GM18951 (cell line): ENCODE measurements at regions not wholly inside any gene's neighbourhood (a gene's known extent, or its start where the extent isn't known, plus 50 kb on each side); places are given as distances from the start of the nearest gene placed in this dataset.

Experiments
- POLR2A ChIP-seq: IDR thresholded peaks from 4 replicates; pipeline ENCODE4 v1.6.1; 2011; ENCODE audit warnings: mild to moderate bottlenecking; ENCODE audit not compliant: insufficient read length, insufficient read depth; ENCODE audit errors: extremely low read depth
- in situ Hi-C: fragments of 300-500 bp; cut with MboI; formaldehyde crosslinking; loops from one replicate; pipeline ENCODE4 v1.12.0; 2022; ENCODE audit warnings: low sequenced_read_pairs, mixed read lengths, inconsistent platforms; ENCODE audit not compliant: unreplicated experiment

DNA sequence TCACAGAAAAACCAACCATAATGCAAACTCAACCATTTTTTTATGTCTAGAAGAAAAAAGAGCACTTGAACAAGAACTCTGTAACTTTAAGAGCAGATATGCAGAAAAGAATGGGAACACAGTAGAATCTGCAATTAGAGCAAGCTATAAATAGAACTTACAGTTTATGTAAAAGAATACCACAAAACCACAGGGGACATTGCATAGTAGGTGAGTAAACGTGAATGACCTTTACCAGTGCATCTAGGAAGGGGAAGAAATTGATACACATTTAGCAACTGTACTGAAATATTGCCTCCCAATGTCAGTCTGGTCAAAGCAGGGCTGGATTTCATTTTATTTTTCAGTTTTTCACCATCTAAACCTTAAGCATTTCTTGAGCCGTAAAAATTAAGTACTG lies 242.2 kb upstream of the EDNRB start:
- in situ Hi-C loops, result no loop called here
- no peak for TF ChIP-seq POLR2A

DNA sequence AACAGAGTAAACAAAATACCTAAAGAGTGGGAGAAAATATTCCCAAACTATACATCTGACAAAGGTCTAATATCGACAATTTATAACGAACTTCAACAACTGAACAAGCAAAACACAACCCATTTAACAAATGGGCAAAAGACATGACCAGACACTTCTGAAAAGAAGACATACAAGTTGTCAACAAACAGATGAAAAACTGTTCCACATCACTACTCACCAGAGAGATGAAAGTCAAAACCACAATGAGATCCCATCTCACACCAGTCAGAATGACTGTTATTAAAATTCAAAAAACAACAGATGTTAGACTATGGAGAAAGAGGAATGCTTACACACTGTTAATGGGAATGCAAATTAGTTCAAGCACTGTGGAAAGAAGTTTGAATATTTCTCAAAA lies 233.8 kb upstream of the EDNRB start:
- TF ChIP-seq POLR2A, result no peak
- in situ Hi-C loops, result no loop called here

DNA sequence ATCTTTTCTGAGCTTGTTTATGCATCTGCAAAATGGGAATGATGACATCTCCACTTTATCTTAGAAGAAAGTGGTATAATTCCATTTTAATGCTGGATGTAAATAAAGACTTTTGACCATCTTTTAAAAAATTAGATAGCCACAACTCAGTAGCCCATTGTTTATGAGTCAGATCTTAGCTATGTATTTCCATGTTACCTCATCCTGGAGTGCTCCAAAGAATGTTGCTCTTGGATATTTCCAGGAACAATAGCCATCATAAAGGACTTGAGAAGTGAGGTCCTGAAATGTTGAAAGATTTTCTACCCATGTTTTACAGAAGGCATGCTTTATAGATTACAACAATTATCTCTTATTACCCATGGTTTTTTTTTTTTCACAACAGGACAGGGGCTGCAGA lies 229.3 kb upstream of the EDNRB start:
- in situ Hi-C loops, result no loop called here
- no peak for TF ChIP-seq POLR2A

DNA sequence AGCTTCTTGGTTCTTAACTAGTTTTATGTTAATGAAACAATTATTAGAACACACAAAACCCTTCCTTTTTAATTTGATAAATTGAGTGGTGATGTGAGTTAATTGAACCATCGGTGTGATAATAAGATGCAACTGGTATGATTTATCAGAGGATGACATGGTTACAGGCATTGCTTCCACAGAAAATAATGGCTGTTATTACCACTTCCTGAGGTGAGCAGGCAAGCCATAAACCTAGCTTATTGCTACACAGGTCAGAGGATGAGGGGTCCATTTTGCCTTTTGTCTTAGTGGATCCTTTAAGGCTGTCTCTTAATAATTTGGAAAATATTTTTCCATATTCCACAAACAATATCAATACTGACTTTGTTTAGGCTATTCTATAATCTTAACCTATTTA lies 226.6 kb upstream of the EDNRB start:
- in situ Hi-C loops, result no loop called here
- no peak for TF ChIP-seq POLR2A

DNA sequence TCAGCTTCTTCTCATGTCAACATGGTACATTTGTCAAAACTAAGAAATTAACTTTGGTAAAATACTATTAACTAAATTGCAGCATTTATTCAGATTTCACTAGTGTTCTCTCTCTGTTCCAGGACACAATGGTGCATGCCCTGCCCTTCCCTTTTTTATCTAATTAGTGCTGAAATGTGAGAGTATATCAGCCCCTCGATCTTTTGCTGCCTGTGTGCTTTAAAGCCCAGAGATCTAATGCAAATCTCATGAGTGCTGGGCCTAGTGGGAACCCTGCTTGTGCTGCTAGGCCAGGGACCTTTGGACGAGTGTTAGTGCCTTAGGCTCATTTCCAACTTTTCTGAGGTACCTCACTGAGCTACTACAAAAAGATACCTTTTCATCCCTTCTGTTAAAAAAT lies 221.1 kb upstream of the EDNRB start:
- in situ Hi-C loops, result loop anchor here (10.0 kb wide), 1 partner anchor 835 kb away; no protein-coding TSS in a partner anchor
- no peak for TF ChIP-seq POLR2A

DNA sequence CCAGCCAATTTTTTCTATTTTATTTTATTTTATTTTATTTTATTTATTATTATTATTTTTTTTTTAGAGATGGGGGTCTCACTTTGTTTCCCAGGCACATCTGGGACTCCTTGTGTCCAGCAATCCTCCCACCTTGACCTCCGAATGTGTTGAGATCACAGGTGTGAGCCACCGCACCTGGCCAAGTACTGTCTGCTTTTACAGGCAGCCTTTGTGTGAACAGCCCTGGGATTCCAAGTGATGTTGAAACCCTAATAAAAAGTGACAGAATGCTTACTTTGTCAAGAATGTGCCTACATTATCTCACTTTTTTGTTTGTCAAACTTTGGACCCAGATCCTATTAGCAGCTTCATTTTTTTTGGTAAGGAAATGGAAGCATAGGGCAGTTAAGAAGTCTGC lies 220.1 kb upstream of the EDNRB start:
- no peak for TF ChIP-seq POLR2A
- in situ Hi-C loops, result loop anchor here (10.0 kb wide), 1 partner anchor 836 kb away; no protein-coding TSS in a partner anchor

DNA sequence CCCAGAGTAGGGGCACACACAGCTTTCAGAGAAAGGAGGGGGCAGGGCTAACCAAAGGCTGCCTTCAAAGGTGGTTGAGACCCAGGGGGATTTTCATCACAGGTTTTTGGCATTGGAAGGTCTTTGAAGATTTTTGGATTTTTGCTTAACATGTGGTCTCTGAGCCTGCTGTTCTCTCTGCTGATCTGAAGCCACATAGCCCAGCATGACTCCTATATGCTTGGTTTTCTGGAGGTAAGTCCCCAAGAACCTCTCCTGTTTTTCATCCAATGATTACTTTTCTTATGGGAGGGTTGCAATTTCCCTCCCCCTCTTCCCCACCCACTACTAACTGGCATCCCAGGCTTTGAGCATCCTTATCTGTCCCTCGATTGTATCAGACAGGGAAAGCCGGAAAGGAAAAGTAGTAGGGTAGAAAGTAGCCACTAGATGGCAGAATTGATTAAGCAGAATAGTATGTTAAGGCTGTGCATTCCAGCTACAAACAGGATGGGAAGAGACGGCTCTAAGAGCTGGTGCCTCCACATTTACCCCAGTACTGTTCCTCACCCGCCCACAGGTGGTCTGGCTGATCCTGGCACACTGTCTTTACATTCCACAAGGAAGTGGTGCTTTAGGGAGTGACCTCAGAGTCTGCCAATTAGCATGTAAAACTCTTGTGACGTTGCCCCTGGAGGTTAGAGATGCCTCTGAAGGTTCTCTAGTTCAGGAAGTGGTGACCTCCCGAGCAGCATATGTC lies 218.9 kb upstream of the EDNRB start:
- in situ Hi-C loops, result loop anchor here (10.0 kb wide), 1 partner anchor 837 kb away; no protein-coding TSS in a partner anchor
- TF ChIP-seq POLR2A, result no peak

DNA sequence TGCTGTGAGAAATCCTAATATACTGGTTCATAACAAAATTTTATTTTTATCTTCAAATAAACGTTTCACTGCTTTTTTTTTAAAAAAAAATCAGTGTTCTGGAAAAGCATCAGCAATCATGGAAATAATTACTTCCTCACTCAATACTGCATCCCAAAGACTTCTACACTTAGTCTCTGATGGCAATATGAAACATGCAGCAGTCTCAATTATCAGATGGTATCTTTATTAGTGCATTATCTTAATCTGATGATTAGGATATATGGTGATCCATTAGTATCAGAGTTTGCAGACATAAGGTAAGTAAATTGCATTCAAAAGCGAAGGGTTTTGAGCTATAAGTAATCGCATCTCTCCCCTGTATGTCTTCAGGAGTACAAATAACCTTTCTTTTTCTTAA lies 218.3 kb upstream of the EDNRB start:
- no peak for TF ChIP-seq POLR2A
- in situ Hi-C loops, result loop anchor here (10.0 kb wide), 1 partner anchor 838 kb away; no protein-coding TSS in a partner anchor

DNA sequence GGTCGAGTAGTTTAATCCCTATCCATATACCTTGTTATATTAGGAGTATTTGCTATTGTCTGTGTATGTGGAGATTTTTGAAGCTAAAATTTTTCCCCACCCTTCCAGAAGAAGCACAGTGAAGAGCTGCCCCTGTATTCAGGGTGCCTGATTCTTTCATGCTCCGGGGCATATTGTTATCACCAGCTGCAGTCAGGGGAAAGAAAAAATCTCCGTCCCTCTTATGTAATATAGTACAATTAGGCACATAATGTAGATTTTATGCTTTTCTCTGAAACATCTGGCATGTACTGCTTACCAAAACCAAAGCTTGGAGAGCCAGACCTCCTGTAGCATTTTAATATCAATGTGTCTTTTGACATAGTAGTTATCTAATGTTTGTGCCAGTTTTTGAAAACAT lies 214.9 kb upstream of the EDNRB start:
- TF ChIP-seq POLR2A, result no peak
- in situ Hi-C loops, result loop anchor here (10.0 kb wide), 1 partner anchor 841 kb away; no protein-coding TSS in a partner anchor

DNA sequence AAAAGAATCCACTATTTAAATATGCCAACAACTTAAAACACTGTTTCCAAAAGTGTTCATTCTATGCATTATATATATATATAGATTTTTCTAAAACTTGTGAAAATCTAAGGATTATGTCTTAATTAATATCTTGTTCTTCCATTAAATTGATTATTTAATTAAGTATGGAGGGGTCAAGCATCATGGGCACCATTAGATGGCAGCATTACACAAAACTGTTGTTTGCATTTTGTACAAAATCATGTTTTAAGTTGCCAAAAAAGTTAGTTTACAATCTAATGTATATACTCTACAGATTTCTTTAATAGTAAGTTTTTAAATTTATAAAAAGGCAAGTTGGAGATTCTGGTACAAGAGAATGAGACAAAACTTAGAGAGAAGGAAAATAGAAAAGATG lies 213.2 kb upstream of the EDNRB start:
- TF ChIP-seq POLR2A, result no peak
- in situ Hi-C loops, result loop anchor here (10.0 kb wide), 1 partner anchor 843 kb away; no protein-coding TSS in a partner anchor

DNA sequence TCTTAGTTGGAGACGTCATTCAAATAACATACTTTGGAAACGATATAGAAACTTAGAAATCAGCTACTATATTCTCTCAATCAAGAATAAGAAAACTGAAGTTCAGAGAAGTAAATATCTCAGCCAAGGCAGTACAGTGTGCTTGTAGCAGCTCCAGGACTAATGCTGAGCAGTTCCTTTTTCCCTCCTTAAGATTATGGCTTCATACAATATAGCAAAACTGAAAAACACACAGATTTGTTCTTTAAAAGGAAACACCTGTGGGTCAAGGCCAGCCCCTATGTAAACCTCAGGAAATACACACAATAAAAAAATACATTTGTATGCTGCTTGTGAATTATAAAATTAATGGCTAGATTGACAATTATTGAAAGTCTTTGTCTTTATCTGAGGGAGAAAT lies 212.7 kb upstream of the EDNRB start:
- in situ Hi-C loops, result loop anchor here (10.0 kb wide), 1 partner anchor 843 kb away; no protein-coding TSS in a partner anchor

DNA sequence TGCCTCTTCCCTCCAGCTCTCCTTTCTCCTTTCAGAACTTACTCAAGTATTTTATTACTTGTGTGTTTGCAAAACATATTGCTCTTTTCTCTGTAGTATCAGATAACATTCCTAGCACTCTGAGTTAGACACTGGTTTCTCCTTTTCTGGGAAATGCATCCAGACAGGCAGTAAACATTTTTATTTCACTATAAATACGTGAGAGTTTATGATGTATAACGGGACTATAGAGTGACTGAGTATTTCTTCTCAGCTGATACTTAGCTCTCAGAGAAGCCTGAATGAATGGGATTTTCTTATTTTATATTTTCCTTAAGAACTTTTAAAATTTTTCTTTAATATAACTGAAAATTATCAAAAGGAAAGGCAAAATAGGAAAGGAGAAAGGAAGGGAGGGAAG lies 211.2 kb upstream of the EDNRB start:
- in situ Hi-C loops, result loop anchor here (10.0 kb wide), 1 partner anchor 845 kb away; no protein-coding TSS in a partner anchor
- no peak for TF ChIP-seq POLR2A

More for the DNA sequence above, 212.7 kb upstream of the EDNRB start:
- TF ChIP-seq POLR2A, result no peak

DNA sequence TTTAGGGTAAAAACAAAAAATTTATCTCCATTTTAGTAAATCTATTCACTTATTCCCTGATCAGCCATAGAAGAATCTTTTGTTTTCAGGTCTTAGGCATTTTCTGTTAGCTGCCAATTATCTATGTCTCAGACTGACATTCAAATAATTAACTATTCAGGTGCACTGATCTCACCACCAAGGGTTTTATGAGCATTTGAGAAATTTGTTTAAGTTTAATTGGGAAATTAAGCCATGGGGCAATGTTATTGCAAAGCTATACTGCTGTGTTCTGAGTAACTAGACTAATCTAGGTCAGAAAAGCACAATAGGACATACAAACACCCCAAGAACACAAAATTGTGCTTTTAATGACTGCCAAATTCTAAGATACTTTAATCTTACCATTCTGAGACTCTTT lies 210.7 kb upstream of the EDNRB start:
- in situ Hi-C loops, result no loop called here
- no peak for TF ChIP-seq POLR2A
